ENCODE measurements at regions not wholly inside any gene's neighbourhood (a gene's known extent, or its start where the extent isn't known, plus 50 kb on each side); places are given as distances from the start of the nearest gene placed in this dataset.

DNA sequence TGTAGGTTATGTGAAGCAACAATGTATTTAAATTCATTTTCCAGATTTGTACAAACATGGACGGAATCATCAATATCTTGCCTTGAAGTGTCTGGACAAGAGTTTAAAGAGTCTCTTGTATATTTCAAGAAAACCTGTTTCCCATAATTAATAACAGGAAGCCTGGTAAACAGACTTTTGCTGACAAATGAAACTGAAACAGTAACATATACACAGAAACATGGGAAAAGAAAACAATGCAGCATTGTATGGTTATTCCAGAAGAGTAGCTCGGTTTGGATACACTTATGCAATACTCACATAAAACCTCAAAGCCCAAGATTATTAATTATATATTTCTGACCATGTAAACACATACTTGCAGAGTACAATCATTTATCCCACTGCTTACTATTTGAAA, 265.5 kb downstream of the PTPRC start:
- DNase-seq (ENCODE audit: low spot score): no peak

DNA sequence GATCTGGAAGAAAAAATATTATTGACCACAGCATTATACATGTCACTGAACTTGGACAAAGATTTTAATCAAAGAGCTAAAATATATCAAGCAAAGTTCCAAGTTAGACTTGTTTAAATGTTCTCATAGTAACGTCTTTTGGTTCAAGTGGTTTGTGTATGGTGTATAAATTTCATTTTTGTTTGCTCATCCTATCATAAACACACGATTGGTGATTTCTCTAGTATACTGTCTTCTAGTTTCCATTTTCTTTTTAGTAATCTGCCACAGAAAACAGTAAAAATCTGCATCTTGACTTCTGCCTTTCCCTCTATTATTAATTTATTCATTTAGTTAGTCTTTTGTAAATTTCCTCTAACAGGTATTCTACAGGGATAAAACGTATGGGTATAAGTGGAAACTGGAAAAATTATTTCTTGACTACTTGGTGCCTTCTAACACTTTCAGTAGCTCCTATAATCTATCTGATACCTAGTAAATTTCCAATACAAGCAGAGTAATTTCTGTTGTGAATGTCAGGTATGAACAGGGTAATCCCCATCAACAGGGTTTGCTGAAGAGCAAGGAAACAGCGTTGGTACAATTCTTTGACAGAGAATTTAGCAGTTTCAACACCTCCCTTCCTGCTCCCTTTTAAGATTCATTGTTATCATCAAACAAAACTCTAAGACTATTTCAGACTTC, 268.0 kb downstream of the PTPRC start:
- DNase-seq (ENCODE audit: low spot score): no peak

DNA sequence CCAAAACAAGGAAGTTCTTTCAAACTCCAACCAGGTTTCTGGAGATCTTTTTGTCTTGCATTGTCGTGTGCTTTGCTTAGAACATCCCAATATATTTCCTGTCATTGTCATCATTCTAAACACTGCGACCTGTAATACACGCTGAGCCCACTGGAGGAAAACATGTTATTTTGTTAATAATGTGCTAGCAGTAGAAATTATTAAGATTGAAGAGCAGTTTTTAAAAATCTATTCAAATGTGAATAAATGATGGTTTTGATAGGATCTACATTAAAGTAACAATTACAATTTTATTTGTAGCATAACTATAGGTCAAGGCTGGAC, 268.5 kb downstream of the PTPRC start:
- no peak for DNase-seq (ENCODE audit: low spot score)

DNA sequence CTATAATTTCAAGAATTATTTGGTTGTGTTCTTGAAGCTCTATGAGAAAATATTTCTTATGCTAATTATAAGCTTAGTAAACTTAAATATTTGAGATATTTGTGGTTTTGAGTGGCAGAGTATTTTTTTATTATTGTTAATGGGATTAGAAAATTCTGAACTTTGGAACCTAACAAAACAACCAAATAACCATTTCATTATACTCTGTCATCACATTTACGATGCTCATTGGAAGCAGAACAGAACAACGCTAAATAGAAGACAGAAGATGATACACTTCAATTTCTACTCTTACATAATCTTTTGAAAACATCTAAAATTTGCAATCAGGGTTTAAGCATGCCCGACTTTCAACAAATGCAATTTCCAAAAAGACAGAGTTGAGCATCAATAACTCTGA, 270.2 kb downstream of the PTPRC start:
- DNase-seq (ENCODE audit: low spot score): no peak

GRCh38 chr1:198909973-198910372, 271.1 kb downstream of the PTPRC start:
- DNase-seq (ENCODE audit: low spot score): no peak

- no peak for DNase-seq (ENCODE audit: low spot score)
Observed at GRCh38 chr1:198910816-198911215, 272.0 kb downstream of the PTPRC start.

GRCh38 chr1:198912046-198912445, 273.2 kb downstream of the PTPRC start:
- no peak for DNase-seq (ENCODE audit: low spot score)

GRCh38 chr1:198913667-198914066, 274.8 kb downstream of the PTPRC start:
- no peak for DNase-seq (ENCODE audit: low spot score)

DNA sequence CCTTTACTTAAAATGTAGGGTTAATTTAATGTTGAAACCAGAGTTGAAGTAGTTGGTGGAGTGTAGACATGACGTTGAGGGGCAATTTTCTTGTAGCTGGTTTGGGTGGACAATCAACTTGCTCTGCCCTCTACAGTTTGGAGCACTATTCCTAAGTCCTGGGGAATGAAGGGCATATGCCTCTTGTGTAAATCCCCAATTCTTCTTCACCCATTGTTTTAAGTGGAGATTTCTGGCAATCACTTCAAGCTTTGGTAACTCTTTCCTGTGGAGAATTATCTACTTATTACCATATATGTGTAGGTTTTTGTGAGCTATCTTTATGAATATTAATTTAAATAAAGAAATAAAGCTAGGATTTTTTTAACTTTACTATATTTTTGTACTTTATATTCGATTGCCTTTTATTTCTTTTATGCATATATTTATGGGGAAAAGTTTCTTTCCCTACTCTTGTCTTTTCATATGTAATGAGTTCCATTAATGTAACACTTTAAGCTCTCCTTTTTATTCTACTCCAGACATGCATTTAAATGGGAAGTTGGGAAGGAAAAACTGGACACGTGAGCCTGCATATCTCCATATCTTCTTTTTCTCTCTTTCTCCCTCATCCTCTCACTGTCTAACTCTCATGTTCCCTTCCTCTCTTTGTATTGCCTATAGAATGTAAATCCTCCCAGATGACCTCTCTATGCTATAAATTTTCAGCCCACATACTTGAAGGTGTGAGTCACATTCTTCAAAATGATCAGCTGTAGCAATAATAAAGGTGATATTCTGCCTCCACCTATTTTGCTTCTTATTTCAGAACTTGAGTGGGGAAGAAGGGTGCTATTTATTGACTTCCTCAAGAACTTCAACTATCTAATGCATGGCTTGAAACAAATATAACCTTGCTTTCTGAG, 276.7 kb downstream of the PTPRC start:
- DNase-seq (ENCODE audit: low spot score): no peak

- no peak for DNase-seq (ENCODE audit: low spot score)
Observed at GRCh38 chr1:198917226-198917625, 278.4 kb downstream of the PTPRC start.

- no peak for DNase-seq (ENCODE audit: low spot score)
Observed at GRCh38 chr1:198918920-198919319, 280.1 kb downstream of the PTPRC start.

DNA sequence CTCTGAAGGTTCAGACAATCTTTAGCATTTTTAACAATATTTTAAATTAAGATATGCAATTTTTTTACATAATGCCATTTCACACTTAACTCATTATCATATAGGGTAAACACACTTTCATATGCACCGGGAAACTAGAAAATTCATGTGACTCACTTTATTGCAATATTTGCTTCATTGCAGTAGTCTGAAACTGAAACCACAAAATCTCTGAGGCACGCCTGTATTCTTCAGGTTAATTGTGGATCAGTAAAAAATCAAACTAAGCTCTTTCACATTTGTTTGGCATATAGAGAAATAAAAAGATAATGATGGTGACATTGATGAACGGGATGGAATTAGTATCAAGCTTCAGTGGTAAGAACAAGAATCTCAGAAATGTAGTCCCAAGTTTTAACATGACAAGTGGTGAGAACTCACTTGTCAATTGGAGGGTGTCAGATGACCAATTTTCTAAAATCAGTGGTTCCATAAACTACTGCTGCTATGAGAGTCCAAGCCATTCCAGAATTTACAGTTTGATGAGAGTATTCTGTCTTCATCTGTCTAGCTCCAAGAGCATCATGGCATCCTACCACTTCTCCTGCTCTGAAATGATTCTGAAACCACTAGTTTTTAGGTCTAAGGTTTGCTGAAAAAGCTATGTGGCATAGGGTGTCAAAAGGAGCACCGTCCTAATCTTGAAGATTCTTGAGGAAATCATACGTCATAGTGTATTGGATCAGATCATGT, 281.0 kb downstream of the PTPRC start:
- DNase-seq (ENCODE audit: low spot score): no peak

- DNase-seq (ENCODE audit: low spot score): no peak
Observed at GRCh38 chr1:198922638-198923430, 284.0 kb downstream of the PTPRC start.

GRCh38 chr1:198923993-198924392, 285.2 kb downstream of the PTPRC start:
- DNase-seq (ENCODE audit: low spot score): no peak

- no peak for DNase-seq (ENCODE audit: low spot score)
Observed at GRCh38 chr1:198925567-198925966, 286.7 kb downstream of the PTPRC start.

- no peak for DNase-seq (ENCODE audit: low spot score)
Observed at GRCh38 chr1:198927129-198927528, 288.3 kb downstream of the PTPRC start.

- DNase-seq (ENCODE audit: low spot score): no peak
Observed at GRCh38 chr1:198929111-198929604, 290.3 kb downstream of the PTPRC start.

DNA sequence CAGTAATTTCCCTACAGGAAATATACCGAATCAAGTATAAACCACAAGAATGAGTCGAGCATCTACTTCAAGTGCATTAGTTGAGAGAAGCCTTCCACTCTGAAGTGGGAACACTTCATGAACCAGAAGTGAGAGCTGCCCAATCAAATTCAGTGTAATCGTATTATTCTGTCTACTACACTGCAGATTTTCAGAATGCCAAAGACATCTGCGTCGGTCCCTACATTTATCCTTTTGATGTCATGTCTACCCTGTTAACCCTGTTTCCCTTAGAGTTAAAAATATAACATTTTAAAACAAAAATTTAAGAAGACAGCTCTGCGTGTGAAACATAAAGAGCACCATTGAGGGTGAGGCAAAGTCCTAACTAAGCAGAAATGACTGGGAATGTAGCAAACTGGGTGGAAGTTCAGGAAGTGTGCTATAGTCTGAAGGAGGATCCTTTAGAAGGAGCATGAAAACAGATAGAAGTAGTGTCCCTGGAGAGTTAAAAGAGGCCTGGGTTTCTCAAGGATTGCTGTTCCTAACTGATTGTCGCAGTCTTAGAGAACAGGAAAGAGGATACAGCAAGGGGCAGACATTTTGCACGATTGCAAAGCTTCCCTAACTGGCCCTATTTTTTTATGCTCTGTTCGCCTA, 291.2 kb downstream of the PTPRC start:
- no peak for DNase-seq (ENCODE audit: low spot score)

DNA sequence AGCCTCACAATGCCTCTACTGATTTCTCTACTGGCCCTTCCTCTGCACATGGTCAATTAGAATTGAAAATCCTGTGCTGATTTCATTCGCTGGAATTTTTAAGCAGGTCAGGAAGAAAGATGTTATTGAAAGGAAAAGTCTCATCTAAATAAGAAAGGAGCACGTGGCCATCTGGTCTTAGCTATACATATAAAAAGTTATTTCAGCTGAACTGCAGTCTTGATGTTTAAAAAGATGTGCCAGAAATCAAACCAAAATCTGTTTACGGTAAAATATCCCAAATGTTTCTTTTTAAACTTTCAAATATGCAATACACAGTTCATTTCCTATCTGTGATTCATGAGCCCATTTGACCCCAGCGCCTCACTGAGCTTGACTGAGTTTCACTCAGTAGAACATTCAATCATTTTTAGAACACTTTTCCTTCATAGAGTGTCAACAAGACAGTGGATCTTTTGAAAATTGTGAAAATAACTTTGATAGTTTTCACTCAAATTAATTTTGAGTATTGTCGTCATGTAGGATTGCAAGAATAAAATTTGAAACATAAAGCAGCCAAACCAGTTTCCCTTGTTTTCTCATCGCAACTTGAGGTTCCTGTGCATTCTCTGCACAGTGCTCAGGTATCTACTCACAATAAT, 293.6 kb downstream of the PTPRC start:
- no peak for DNase-seq (ENCODE audit: low spot score)

GRCh38 chr1:198933515-198934222, 294.8 kb downstream of the PTPRC start:
- no peak for DNase-seq (ENCODE audit: low spot score)

Measured in HuH-7 (cell line).